Caco-2 (cell line): ENCODE measurements at regions not wholly inside any gene's neighbourhood (a gene's known extent, or its start where the extent isn't known, plus 50 kb on each side); places are given as distances from the start of the nearest gene placed in this dataset.

Source experiments
- BruUV-seq: library from RNA; stranded (reverse); fragments of 400-500 nt; replicated peaks from 2 replicates; lab custom pipeline; 2021; lab: Mats Ljungman, UMichigan
- CTCF ChIA-PET: fragments of 300-600 bp; sonication (Branson Sonifier 250); formaldehyde crosslinking; loops from one replicate; lab custom pipeline; 2022; ENCODE audit warnings: antibody characterized with exemption; lab: Charles Lee
- POLR2A ChIA-PET: fragments of 300-600 bp; sonication (Branson Sonifier 250); formaldehyde crosslinking; loops from one replicate; lab custom pipeline; 2022; ENCODE audit warnings: antibody characterized with exemption; lab: Charles Lee
- DNase-seq, 2 experiments: peaks; one replicate each; pipeline versions ENCODE4 v3.0.0 to v3.0.0-alpha.2; 2020 to 2022
- H3K27me3 ChIP-seq: replicated peaks from 2 replicates; pipeline ENCODE4 v1.6.0; 2011; ENCODE audit warnings: low read length; ENCODE audit not compliant: control insufficient read depth, insufficient read depth
- H3K36me3 ChIP-seq: 2 replicates; pipeline ENCODE4 v1.5.1; 2011; ENCODE audit warnings: low read length; ENCODE audit not compliant: control insufficient read depth, insufficient read depth
- H3K4me1 ChIP-seq: fragments of 250-450 bp; sonication (Bioruptor Pico); 2 replicates; pipeline ENCODE4 v1.5.1; 2020; ENCODE audit warnings: mild to moderate bottlenecking
- H3K4me3 ChIP-seq: 2 replicates; pipeline ENCODE4 v1.5.1; 2011; ENCODE audit warnings: low read depth, mild to moderate bottlenecking, control low read depth, low read length
- H3K9me3 ChIP-seq: fragments of 250-450 bp; sonication (Bioruptor Pico); 2 replicates; pipeline ENCODE4 v1.5.1; 2020; ENCODE audit warnings: mild to moderate bottlenecking, moderate library complexity
- H3K27ac Mint-ChIP-seq: one replicate; pipeline ENCODE4 v1.8.0; 2022; ENCODE audit warnings: mixed read lengths; ENCODE audit not compliant: unreplicated experiment
- H3K27me3 Mint-ChIP-seq: one replicate; pipeline ENCODE4 v1.8.0; 2022; ENCODE audit warnings: mixed read lengths; ENCODE audit not compliant: insufficient read depth, unreplicated experiment
- H3K36me3 Mint-ChIP-seq: one replicate; pipeline ENCODE4 v1.8.0; 2022; ENCODE audit warnings: mild to moderate bottlenecking, mixed read lengths; ENCODE audit not compliant: insufficient read depth, unreplicated experiment
- H3K4me1 Mint-ChIP-seq: one replicate; pipeline ENCODE4 v1.8.0; 2022; ENCODE audit warnings: low read depth, mixed read lengths; ENCODE audit not compliant: unreplicated experiment
- H3K4me3 Mint-ChIP-seq: one replicate; pipeline ENCODE4 v1.8.0; 2022; ENCODE audit warnings: mild to moderate bottlenecking, moderate library complexity, mixed read lengths; ENCODE audit not compliant: unreplicated experiment
- H3K9me3 Mint-ChIP-seq: one replicate; pipeline ENCODE4 v1.8.0; 2022; ENCODE audit warnings: mixed read lengths; ENCODE audit not compliant: unreplicated experiment
- CTCF ChIP-seq, 2 experiments: fragments of 200-600 bp in 1 of 2; IDR thresholded peaks; 1 replicate in 1 of 2; 2 replicates in 1 of 2; pipeline versions ENCODE4 v1.5.1 to v1.8.0; 2011 to 2022; ENCODE audit warnings: antibody characterized with exemption in 1 of 2, control low read depth in 1 of 2, inconsistent platforms in 1 of 2, low read depth in 1 of 2, low read length in 1 of 2, mild to moderate bottlenecking in 1 of 2, moderate library complexity in 1 of 2; ENCODE audit not compliant: insufficient read depth in 1 of 2, severe bottlenecking in 1 of 2, unreplicated experiment in 1 of 2
- intact Hi-C: fragments of 100-400 bp; cut with micrococcal nuclease; formaldehyde crosslinking; loops from one replicate; pipeline ENCODE4 v1.10.0; 2022; ENCODE audit not compliant: unreplicated experiment

GRCh38 chr2:75792146-75792545, 81.4 kb upstream of the GCFC2 start:
- Mint-ChIP-seq H3K27me3 (peaks cover 4% of the 10 kb centered on the region), H3K27ac (no peak overlapping the region), H3K9me3 (no peaks in the 10 kb centered on the region), H3K4me3 (no peak overlapping the region), H3K36me3 (no peaks in the 10 kb centered on the region), H3K4me1 (peaks cover 7% of the 10 kb centered on the region)
- no peaks in the 10 kb centered on the region for H3K9me3 ChIP-seq
- intact Hi-C loops, result loop anchor here (5.0 kb wide), 1 partner anchor 60 kb away; no protein-coding TSS in a partner anchor
- DNase-seq, result no peak
- no TSS peak for BruUV-seq
- peaks cover 17% of the 10 kb centered on the region for H3K4me1 ChIP-seq
- CTCF ChIA-PET, result no interaction called here
- H3K36me3 ChIP-seq, result no peaks in the 10 kb centered on the region
- POLR2A ChIA-PET, result no interaction called here
- H3K27me3 ChIP-seq, result no peaks in the 10 kb centered on the region
- H3K4me3 ChIP-seq, result no peak overlapping the region
- no peak for TF ChIP-seq CTCF (IDR thresholded peaks at IDR 0.05; ENCODE audit: insufficient read depth in 1 of 2, low read depth in 1 of 2, low read length in 1 of 2, severe bottlenecking in 1 of 2, unreplicated experiment in 1 of 2)

GRCh38 chr2:75790814-75791467, 80.2 kb upstream of the GCFC2 start:
- Histone ChIP-seq H3K9me3 (no peaks in the 10 kb centered on the region), H3K4me1 (peaks cover 17% of the 10 kb centered on the region), H3K36me3 (no peaks in the 10 kb centered on the region), H3K4me3 (no peak overlapping the region), H3K27me3 (no peaks in the 10 kb centered on the region)
- TF ChIP-seq CTCF (IDR thresholded peaks at IDR 0.05; ENCODE audit: insufficient read depth in 1 of 2, low read depth in 1 of 2, low read length in 1 of 2, severe bottlenecking in 1 of 2, unreplicated experiment in 1 of 2), result no peak
- ChIA-PET POLR2A (no interaction called here), CTCF (no interaction called here)
- Mint-ChIP-seq H3K36me3 (no peaks in the 10 kb centered on the region), H3K4me1 (peaks cover 7% of the 10 kb centered on the region), H3K27ac (no peak overlapping the region), H3K9me3 (no peaks in the 10 kb centered on the region), H3K27me3 (no peaks in the 10 kb centered on the region), H3K4me3 (no peak overlapping the region)
- no TSS peak for BruUV-seq
- intact Hi-C loops, result loop anchor here (5.0 kb wide), 1 partner anchor 61 kb away; no protein-coding TSS in a partner anchor
- no peak for DNase-seq

- H3K36me3 Mint-ChIP-seq, result no peaks in the 10 kb centered on the region
- no peak overlapping the region for H3K27ac Mint-ChIP-seq
- ChIA-PET CTCF (no interaction called here), POLR2A (no interaction called here)
- H3K4me3 Mint-ChIP-seq, result no peak overlapping the region
- no peaks in the 10 kb centered on the region for H3K9me3 Mint-ChIP-seq
- no peaks in the 10 kb centered on the region for H3K27me3 Mint-ChIP-seq
- no peak for DNase-seq
- no peak for TF ChIP-seq CTCF (IDR thresholded peaks at IDR 0.05; ENCODE audit: insufficient read depth in 1 of 2, low read depth in 1 of 2, low read length in 1 of 2, severe bottlenecking in 1 of 2, unreplicated experiment in 1 of 2)
- H3K4me1 ChIP-seq, result peaks cover 17% of the 10 kb centered on the region
- H3K9me3 ChIP-seq, result no peaks in the 10 kb centered on the region
- H3K36me3 ChIP-seq, result no peaks in the 10 kb centered on the region
- no peak overlapping the region for H3K4me3 ChIP-seq
- peaks cover 7% of the 10 kb centered on the region for H3K4me1 Mint-ChIP-seq
- no peaks in the 10 kb centered on the region for H3K27me3 ChIP-seq
- intact Hi-C loops, result loop anchor here (5.0 kb wide), 1 partner anchor 62 kb away; no protein-coding TSS in a partner anchor
- no TSS peak for BruUV-seq
Observed at GRCh38 chr2:75790121-75790813, 79.6 kb upstream of the GCFC2 start.
